ENCODE measurements at regions not wholly inside any gene's neighbourhood (a gene's known extent, or its start where the extent isn't known, plus 50 kb on each side); places are given as distances from the start of the nearest gene placed in this dataset.

DNA sequence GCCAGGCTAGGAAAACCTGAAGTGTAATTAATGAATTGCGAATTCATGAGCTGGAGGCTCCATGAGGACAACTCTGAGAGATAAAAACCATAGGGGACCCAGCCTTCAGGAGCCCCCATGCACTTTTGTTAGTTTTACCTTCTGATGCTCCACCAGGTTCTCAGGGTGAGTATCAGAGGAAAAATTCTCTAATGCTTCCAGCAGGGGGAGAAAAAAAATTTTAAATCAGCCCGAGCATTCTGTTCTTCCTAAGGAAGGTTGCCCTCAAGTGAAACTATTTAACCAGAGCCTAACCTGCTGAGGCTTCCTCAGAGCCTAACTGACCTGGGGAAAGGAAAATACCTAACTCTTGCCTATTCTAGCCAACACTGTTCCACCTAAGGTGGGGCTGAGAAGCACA lies 552.6 kb downstream of the PPARGC1A start:
- Histone ChIP-seq H3K4me3 (no peak overlapping the region), H3K4me1 (no peaks in the 10 kb centered on the region), H3K27me3 (no peaks in the 10 kb centered on the region), H3K36me3 (no peaks in the 10 kb centered on the region), H3K9me3 (no peaks in the 10 kb centered on the region), H3K27ac (no peak overlapping the region)
- ATAC-seq (no peak), DNase-seq (no peak), FAIRE-seq (no peak)
- TF ChIP-seq, protein P1, sequence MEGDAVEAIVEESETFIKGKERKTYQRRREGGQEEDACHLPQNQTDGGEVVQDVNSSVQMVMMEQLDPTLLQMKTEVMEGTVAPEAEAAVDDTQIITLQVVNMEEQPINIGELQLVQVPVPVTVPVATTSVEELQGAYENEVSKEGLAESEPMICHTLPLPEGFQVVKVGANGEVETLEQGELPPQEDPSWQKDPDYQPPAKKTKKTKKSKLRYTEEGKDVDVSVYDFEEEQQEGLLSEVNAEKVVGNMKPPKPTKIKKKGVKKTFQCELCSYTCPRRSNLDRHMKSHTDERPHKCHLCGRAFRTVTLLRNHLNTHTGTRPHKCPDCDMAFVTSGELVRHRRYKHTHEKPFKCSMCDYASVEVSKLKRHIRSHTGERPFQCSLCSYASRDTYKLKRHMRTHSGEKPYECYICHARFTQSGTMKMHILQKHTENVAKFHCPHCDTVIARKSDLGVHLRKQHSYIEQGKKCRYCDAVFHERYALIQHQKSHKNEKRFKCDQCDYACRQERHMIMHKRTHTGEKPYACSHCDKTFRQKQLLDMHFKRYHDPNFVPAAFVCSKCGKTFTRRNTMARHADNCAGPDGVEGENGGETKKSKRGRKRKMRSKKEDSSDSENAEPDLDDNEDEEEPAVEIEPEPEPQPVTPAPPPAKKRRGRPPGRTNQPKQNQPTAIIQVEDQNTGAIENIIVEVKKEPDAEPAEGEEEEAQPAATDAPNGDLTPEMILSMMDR (IDR thresholded peaks at IDR 0.05), result no peak
- 44 to 75% methylated on average over 2 of the region's 2 CpGs for WGBS, 2 donors
- intact Hi-C loops (cut with DNase I), result no loop called here

DNA sequence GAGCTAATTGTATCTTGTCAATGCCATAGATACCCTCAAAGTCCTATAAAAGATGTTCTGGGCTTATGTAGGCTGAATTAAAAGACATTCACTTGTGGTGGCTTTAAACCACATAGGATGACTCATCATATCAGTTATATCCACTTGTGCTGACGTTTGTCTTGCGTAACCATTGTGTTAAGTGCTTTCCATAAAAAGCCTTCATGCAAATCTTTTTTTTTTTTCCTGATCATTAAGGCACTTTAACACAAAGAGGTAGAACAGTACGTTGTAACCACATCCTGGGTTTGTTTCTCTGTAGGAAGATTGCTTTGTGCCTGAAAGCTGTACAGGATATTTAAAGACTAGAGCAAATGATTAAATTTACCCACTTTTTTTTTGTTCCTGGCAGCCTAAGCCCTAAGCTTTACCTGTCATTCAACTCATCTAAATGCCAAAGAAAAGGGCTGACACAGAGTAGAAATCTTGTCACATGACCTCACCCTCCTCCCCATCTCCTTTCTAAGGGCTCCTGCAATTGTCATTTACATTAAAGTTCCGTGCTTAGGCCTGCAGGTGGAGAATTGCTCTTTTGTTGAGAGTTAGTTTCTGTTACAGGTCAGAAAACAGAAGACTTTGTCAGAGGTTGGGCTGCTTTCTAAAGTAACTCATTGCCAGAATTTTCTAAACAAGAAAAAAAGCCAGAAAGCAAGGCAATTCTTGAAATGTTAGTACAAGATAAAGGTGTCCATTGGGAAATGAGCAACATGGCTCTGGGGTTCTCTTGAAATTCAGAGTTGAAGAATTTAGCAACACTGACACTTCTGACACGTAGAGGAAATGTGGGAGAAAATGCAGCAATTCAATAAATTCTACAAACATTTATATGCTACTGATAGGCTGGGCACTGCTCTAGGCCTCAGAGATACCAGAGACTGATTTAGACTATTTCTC lies 555.6 kb downstream of the PPARGC1A start:
- no peaks in the 10 kb centered on the region for H3K9me3 ChIP-seq
- no peak overlapping the region for H3K27ac ChIP-seq
- DNase-seq, result peak in 1 of 6 donors; percentile 15
- no peaks in the 10 kb centered on the region for H3K27me3 ChIP-seq
- no peaks in the 10 kb centered on the region for H3K4me1 ChIP-seq
- no peak overlapping the region for H3K4me3 ChIP-seq
- H3K36me3 ChIP-seq, result no peaks in the 10 kb centered on the region
- intact Hi-C loops (cut with DNase I), result no loop called here
- no peak for FAIRE-seq
- WGBS, 2 donors, result 37 to 45% methylated on average over 5 of the region's 5 CpGs
- ATAC-seq, result peak; percentile 35 to 91 (median 60)
- TF ChIP-seq, protein P1 (IDR thresholded peaks at IDR 0.05), result no peak

DNA sequence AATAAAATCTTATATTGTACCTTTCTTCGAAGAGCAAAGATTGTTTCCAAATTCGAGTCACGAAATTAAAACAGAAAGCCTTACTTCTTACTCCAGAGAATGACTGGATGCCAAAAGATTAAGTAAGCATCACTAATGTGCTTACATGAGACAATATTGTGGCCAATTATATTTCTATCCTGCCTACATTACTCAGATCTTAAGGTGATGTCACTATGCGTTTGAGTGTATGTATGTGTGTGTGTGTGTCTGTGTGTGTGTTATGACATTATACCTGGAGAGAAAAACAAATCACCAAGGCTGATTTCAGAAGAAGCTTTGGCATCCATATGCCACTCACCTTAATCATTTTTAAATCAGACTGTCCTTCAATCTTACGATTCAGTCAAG lies 556.3 kb downstream of the PPARGC1A start:
- Histone ChIP-seq H3K27ac (no peak overlapping the region), H3K4me3 (no peak overlapping the region), H3K9me3 (no peaks in the 10 kb centered on the region), H3K4me1 (no peaks in the 10 kb centered on the region), H3K27me3 (no peaks in the 10 kb centered on the region), H3K36me3 (no peaks in the 10 kb centered on the region)
- ATAC-seq, result peak in 1 of 4 donors; percentile 74
- no peak for FAIRE-seq
- DNase-seq, result no peak
- TF ChIP-seq, protein P1 (IDR thresholded peaks at IDR 0.05), result no peak
- 66 to 84% methylated on average over 5 of the region's 5 CpGs for WGBS, 2 donors
- intact Hi-C loops (cut with DNase I), result no loop called here

DNA sequence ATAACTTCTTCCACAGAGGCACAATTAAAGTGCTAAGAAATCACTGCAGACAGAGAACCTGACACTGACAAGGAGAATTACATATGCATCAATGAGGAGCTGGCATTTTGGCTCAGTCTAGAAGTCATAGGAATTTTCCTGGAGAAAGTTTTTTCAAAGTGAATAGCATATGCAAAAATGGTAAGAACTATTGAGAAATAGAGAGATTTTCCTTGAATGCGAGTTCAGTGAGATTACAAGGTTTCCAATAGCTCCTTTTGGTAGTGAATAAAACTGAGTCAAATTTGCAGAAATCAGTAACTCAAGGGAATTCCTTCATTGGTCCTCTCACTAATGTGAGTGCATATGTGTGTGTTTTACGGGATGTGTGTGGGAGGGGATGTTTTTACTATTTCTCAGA lies 557.5 kb downstream of the PPARGC1A start:
- ATAC-seq, result no peak

More for the DNA sequence above, 557.5 kb downstream of the PPARGC1A start:
- DNase-seq (no peak), FAIRE-seq (no peak)
- TF ChIP-seq, protein P1 (IDR thresholded peaks at IDR 0.05), result no peak
- no peaks in the 10 kb centered on the region for H3K9me3 ChIP-seq
- H3K4me1 ChIP-seq, result no peaks in the 10 kb centered on the region
- no peak overlapping the region for H3K4me3 ChIP-seq
- WGBS, 2 donors, result 67 to 78% methylated on average over 2 of the region's 2 CpGs
- H3K27me3 ChIP-seq, result no peaks in the 10 kb centered on the region
- no peaks in the 10 kb centered on the region for H3K36me3 ChIP-seq
- no peak overlapping the region for H3K27ac ChIP-seq
- intact Hi-C loops (cut with DNase I), result no loop called here

Measured in pancreas (tissue), 10 donors.